Caco-2 (cell line): ENCODE measurements at regions not wholly inside any gene's neighbourhood (a gene's known extent, or its start where the extent isn't known, plus 50 kb on each side); places are given as distances from the start of the nearest gene placed in this dataset.

Source experiments
- BruUV-seq: library from RNA; stranded (reverse); fragments of 400-500 nt; replicated peaks from 2 replicates; lab custom pipeline; 2021; lab: Mats Ljungman, UMichigan
- CTCF ChIA-PET: fragments of 300-600 bp; sonication (Branson Sonifier 250); formaldehyde crosslinking; loops from one replicate; lab custom pipeline; 2022; ENCODE audit warnings: antibody characterized with exemption; lab: Charles Lee
- POLR2A ChIA-PET: fragments of 300-600 bp; sonication (Branson Sonifier 250); formaldehyde crosslinking; loops from one replicate; lab custom pipeline; 2022; ENCODE audit warnings: antibody characterized with exemption; lab: Charles Lee
- DNase-seq, 2 experiments: peaks; one replicate each; pipeline versions ENCODE4 v3.0.0 to v3.0.0-alpha.2; 2020 to 2022
- H3K27me3 ChIP-seq: replicated peaks from 2 replicates; pipeline ENCODE4 v1.6.0; 2011; ENCODE audit warnings: low read length; ENCODE audit not compliant: control insufficient read depth, insufficient read depth
- H3K36me3 ChIP-seq: 2 replicates; pipeline ENCODE4 v1.5.1; 2011; ENCODE audit warnings: low read length; ENCODE audit not compliant: control insufficient read depth, insufficient read depth
- H3K4me1 ChIP-seq: fragments of 250-450 bp; sonication (Bioruptor Pico); 2 replicates; pipeline ENCODE4 v1.5.1; 2020; ENCODE audit warnings: mild to moderate bottlenecking
- H3K4me3 ChIP-seq: 2 replicates; pipeline ENCODE4 v1.5.1; 2011; ENCODE audit warnings: low read depth, mild to moderate bottlenecking, control low read depth, low read length
- H3K9me3 ChIP-seq: fragments of 250-450 bp; sonication (Bioruptor Pico); 2 replicates; pipeline ENCODE4 v1.5.1; 2020; ENCODE audit warnings: mild to moderate bottlenecking, moderate library complexity
- H3K27ac Mint-ChIP-seq: one replicate; pipeline ENCODE4 v1.8.0; 2022; ENCODE audit warnings: mixed read lengths; ENCODE audit not compliant: unreplicated experiment
- H3K27me3 Mint-ChIP-seq: one replicate; pipeline ENCODE4 v1.8.0; 2022; ENCODE audit warnings: mixed read lengths; ENCODE audit not compliant: insufficient read depth, unreplicated experiment
- H3K36me3 Mint-ChIP-seq: one replicate; pipeline ENCODE4 v1.8.0; 2022; ENCODE audit warnings: mild to moderate bottlenecking, mixed read lengths; ENCODE audit not compliant: insufficient read depth, unreplicated experiment
- H3K4me1 Mint-ChIP-seq: one replicate; pipeline ENCODE4 v1.8.0; 2022; ENCODE audit warnings: low read depth, mixed read lengths; ENCODE audit not compliant: unreplicated experiment
- H3K4me3 Mint-ChIP-seq: one replicate; pipeline ENCODE4 v1.8.0; 2022; ENCODE audit warnings: mild to moderate bottlenecking, moderate library complexity, mixed read lengths; ENCODE audit not compliant: unreplicated experiment
- H3K9me3 Mint-ChIP-seq: one replicate; pipeline ENCODE4 v1.8.0; 2022; ENCODE audit warnings: mixed read lengths; ENCODE audit not compliant: unreplicated experiment
- intact Hi-C: fragments of 100-400 bp; cut with micrococcal nuclease; formaldehyde crosslinking; loops from one replicate; pipeline ENCODE4 v1.10.0; 2022; ENCODE audit not compliant: unreplicated experiment
- TF ChIP-seq, protein P1 (sequence below), 2 experiments: fragments of 200-600 bp in 1 of 2; IDR thresholded peaks; 1 replicate in 1 of 2; 2 replicates in 1 of 2; pipeline versions ENCODE4 v1.5.1 to v1.8.0; 2011 to 2022; ENCODE audit warnings: antibody characterized with exemption in 1 of 2, control low read depth in 1 of 2, inconsistent platforms in 1 of 2, low read depth in 1 of 2, low read length in 1 of 2, mild to moderate bottlenecking in 1 of 2, moderate library complexity in 1 of 2; ENCODE audit not compliant: insufficient read depth in 1 of 2, severe bottlenecking in 1 of 2, unreplicated experiment in 1 of 2

GRCh38 chr6:43852350-43852864 is 82.4 kb downstream of the VEGFA start:
- ChIA-PET CTCF (no interaction called here), POLR2A (no interaction called here)
- Histone ChIP-seq H3K27me3 (no peaks in the 10 kb centered on the region), H3K36me3 (no peaks in the 10 kb centered on the region), H3K4me1 (peaks cover 51% of the 10 kb centered on the region), H3K9me3 (no peaks in the 10 kb centered on the region), H3K4me3 (no peak overlapping the region)
- TF ChIP-seq, protein P1, sequence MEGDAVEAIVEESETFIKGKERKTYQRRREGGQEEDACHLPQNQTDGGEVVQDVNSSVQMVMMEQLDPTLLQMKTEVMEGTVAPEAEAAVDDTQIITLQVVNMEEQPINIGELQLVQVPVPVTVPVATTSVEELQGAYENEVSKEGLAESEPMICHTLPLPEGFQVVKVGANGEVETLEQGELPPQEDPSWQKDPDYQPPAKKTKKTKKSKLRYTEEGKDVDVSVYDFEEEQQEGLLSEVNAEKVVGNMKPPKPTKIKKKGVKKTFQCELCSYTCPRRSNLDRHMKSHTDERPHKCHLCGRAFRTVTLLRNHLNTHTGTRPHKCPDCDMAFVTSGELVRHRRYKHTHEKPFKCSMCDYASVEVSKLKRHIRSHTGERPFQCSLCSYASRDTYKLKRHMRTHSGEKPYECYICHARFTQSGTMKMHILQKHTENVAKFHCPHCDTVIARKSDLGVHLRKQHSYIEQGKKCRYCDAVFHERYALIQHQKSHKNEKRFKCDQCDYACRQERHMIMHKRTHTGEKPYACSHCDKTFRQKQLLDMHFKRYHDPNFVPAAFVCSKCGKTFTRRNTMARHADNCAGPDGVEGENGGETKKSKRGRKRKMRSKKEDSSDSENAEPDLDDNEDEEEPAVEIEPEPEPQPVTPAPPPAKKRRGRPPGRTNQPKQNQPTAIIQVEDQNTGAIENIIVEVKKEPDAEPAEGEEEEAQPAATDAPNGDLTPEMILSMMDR (IDR thresholded peaks at IDR 0.05; ENCODE audit: insufficient read depth in 1 of 2, low read depth in 1 of 2, low read length in 1 of 2, severe bottlenecking in 1 of 2, unreplicated experiment in 1 of 2): no peak
- DNase-seq: no peak
- H3K9me3 Mint-ChIP-seq: no peaks in the 10 kb centered on the region
- no TSS peak for BruUV-seq
- H3K4me1 Mint-ChIP-seq: peaks cover 42% of the 10 kb centered on the region
- no peaks in the 10 kb centered on the region for H3K27me3 Mint-ChIP-seq
- intact Hi-C loops: loop anchor here (5.0 kb wide), 1 partner anchor 60 kb away; no protein-coding TSS in a partner anchor
- H3K27ac Mint-ChIP-seq: peak overlapping the region; percentile 39
- H3K36me3 Mint-ChIP-seq: peaks cover 8% of the 10 kb centered on the region
- H3K4me3 Mint-ChIP-seq: no peak overlapping the region

DNA sequence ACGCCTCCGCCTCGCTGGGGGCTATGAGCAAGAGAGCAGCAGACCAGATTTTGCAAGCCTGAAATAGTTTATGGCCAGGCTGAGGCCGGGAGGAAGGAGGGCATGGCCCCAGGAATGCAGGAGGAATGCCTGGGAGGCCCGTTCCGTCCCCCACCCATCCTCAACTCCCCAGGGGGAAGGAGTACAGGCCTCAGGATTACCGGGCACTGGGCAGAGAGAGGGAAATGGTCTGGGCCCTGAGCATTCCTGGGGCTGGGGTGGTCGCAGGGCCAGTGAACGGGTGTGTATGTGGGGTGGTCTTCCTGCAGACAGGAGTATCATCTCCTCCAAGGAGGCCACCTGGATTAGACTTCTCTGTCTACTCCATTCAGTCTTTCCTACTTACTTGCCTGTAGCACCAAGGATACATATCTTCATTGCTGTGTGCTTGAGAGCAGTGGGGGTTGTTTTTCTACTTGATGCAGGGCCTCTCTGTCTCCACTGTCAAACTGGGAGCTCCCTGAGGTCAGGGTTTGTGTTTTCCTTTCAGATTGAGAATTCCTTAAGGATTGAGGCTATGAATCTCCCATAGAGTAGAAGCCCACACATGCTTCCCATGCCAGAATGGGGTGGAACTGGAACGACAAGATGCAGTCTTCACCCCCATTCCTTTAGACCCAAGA is 81.3 kb downstream of the VEGFA start:
- peak overlapping the region; percentile 90 for H3K27ac Mint-ChIP-seq
- TF ChIP-seq, protein P1 (IDR thresholded peaks at IDR 0.05; ENCODE audit: insufficient read depth in 1 of 2, low read depth in 1 of 2, low read length in 1 of 2, severe bottlenecking in 1 of 2, unreplicated experiment in 1 of 2): no peak
- H3K9me3 ChIP-seq: no peaks in the 10 kb centered on the region
- POLR2A ChIA-PET: no interaction called here
- no peak overlapping the region for H3K4me3 ChIP-seq
- no peaks in the 10 kb centered on the region for H3K27me3 ChIP-seq
- peak; percentile 69 to 81 for DNase-seq
- CTCF ChIA-PET: interaction anchor here (0.6 kb wide), 1 partner anchor 24 kb away, joined by 4 read pairs; no protein-coding TSS in a partner anchor
- H3K4me1 ChIP-seq: peaks cover 52% of the 10 kb centered on the region
- no peaks in the 10 kb centered on the region for H3K27me3 Mint-ChIP-seq
- intact Hi-C loops: loop anchor here (5.0 kb wide), 1 partner anchor 61 kb away; no protein-coding TSS in a partner anchor
- H3K36me3 ChIP-seq: no peaks in the 10 kb centered on the region
- BruUV-seq: no TSS peak
- peaks cover 38% of the 10 kb centered on the region for H3K4me1 Mint-ChIP-seq
- H3K36me3 Mint-ChIP-seq: peaks cover 8% of the 10 kb centered on the region
- no peaks in the 10 kb centered on the region for H3K9me3 Mint-ChIP-seq
- no peak overlapping the region for H3K4me3 Mint-ChIP-seq

- BruUV-seq: no TSS peak
- no peaks in the 10 kb centered on the region for H3K27me3 Mint-ChIP-seq
- Histone ChIP-seq H3K36me3 (no peaks in the 10 kb centered on the region), H3K4me1 (peaks cover 52% of the 10 kb centered on the region), H3K4me3 (no peak overlapping the region), H3K27me3 (no peaks in the 10 kb centered on the region), H3K9me3 (no peaks in the 10 kb centered on the region)
- no peaks in the 10 kb centered on the region for H3K9me3 Mint-ChIP-seq
- TF ChIP-seq, protein P1 (IDR thresholded peaks at IDR 0.05; ENCODE audit: insufficient read depth in 1 of 2, low read depth in 1 of 2, low read length in 1 of 2, severe bottlenecking in 1 of 2, unreplicated experiment in 1 of 2): no peak
- intact Hi-C loops: loop anchor here (5.0 kb wide), 1 partner anchor 62 kb away; no protein-coding TSS in a partner anchor
- no peak for DNase-seq
- H3K4me3 Mint-ChIP-seq: no peak overlapping the region
- peaks cover 8% of the 10 kb centered on the region for H3K36me3 Mint-ChIP-seq
- H3K4me1 Mint-ChIP-seq: peaks cover 37% of the 10 kb centered on the region
- POLR2A ChIA-PET: no interaction called here
- CTCF ChIA-PET: no interaction called here
- H3K27ac Mint-ChIP-seq: peak overlapping the region; percentile 90
These were observed 80.5 kb downstream of the VEGFA start for GRCh38 chr6:43850314-43851203.
